Neuronal stem cell (in vitro differentiated cells): ENCODE measurements at regions not wholly inside any gene's neighbourhood (a gene's known extent, or its start where the extent isn't known, plus 50 kb on each side); places are given as distances from the start of the nearest gene placed in this dataset.

Source experiments
- DNase-seq: peaks from one replicate; pipeline ENCODE4 v3.0.0-alpha.2; 2013; ENCODE audit warnings: low spot score
- H2AFZ ChIP-seq: one replicate; pipeline ENCODE4 v1.6.1; 2013; ENCODE audit warnings: mild to moderate bottlenecking, low read length, inconsistent platforms
- H2AK5ac ChIP-seq: 2 replicates; pipeline ENCODE4 v1.6.1; 2013; ENCODE audit warnings: low read depth, mild to moderate bottlenecking, inconsistent platforms, low read length, moderate library complexity, mixed read lengths
- H2BK120ac ChIP-seq: 2 replicates; pipeline ENCODE4 v1.6.1; 2013; ENCODE audit warnings: low read depth, mild to moderate bottlenecking, inconsistent platforms, low read length, moderate library complexity, mixed read lengths
- H2BK12ac ChIP-seq: one replicate; pipeline ENCODE4 v1.6.1; 2013; ENCODE audit warnings: low read length, inconsistent platforms
- H2BK15ac ChIP-seq: 2 replicates; pipeline ENCODE4 v1.6.1; 2013; ENCODE audit warnings: mild to moderate bottlenecking, low read length, inconsistent platforms, mixed read lengths
- H2BK5ac ChIP-seq: one replicate; pipeline ENCODE4 v1.6.1; 2013; ENCODE audit warnings: inconsistent platforms, mild to moderate bottlenecking, low read length, moderate library complexity
- H3K14ac ChIP-seq: one replicate; pipeline ENCODE4 v1.6.1; 2013; ENCODE audit warnings: low read length, inconsistent platforms
- H3K18ac ChIP-seq: 2 replicates; pipeline ENCODE4 v1.6.1; 2013; ENCODE audit warnings: low read length, inconsistent platforms
- H3K23ac ChIP-seq: 2 replicates; pipeline ENCODE4 v1.6.1; 2013; ENCODE audit warnings: low read depth, mild to moderate bottlenecking, mixed read lengths, low read length, inconsistent platforms; ENCODE audit not compliant: poor library complexity
- H3K27ac ChIP-seq: replicated peaks from 3 replicates; pipeline ENCODE4 v1.5.1; 2013; ENCODE audit warnings: low read length, inconsistent platforms
- H3K27me3 ChIP-seq, 3 experiments: 2 replicates each; pipeline ENCODE4 v1.6.1; 2013; ENCODE audit warnings: low read length in 3 of 3, mild to moderate bottlenecking in 2 of 3, inconsistent platforms in 1 of 3, low read depth in 1 of 3, mixed read lengths in 1 of 3, moderate library complexity in 1 of 3; ENCODE audit not compliant: control insufficient read depth in 3 of 3, insufficient read depth in 3 of 3
- H3K36me3 ChIP-seq, 2 donors: replicated peaks in 1 of 2; 2 replicates each; pipeline ENCODE4 v1.6.1; 2013; ENCODE audit warnings: low read length in 2 of 2; ENCODE audit not compliant: control insufficient read depth in 2 of 2, insufficient read depth in 2 of 2
- H3K4ac ChIP-seq: 2 replicates; pipeline ENCODE4 v1.6.1; 2013; ENCODE audit warnings: inconsistent platforms, mild to moderate bottlenecking, low read length, moderate library complexity
- H3K4me1 ChIP-seq, 2 donors: 1 replicate in 1 of 2; 2 replicates in 1 of 2; pipeline ENCODE4 v1.6.1; 2013; ENCODE audit warnings: low read length in 2 of 2, low read depth in 1 of 2; ENCODE audit not compliant: control insufficient read depth in 2 of 2, insufficient read depth in 1 of 2
- H3K4me2 ChIP-seq: one replicate; pipeline ENCODE4 v1.6.1; 2013; ENCODE audit warnings: mild to moderate bottlenecking, low read length, inconsistent platforms; ENCODE audit not compliant: insufficient read depth, poor library complexity, severe bottlenecking
- H3K4me3 ChIP-seq, 2 donors: 2 replicates each; pipeline ENCODE4 v1.5.1; 2013; ENCODE audit warnings: low read length in 2 of 2, mild to moderate bottlenecking in 2 of 2, inconsistent platforms in 1 of 2, moderate library complexity in 1 of 2
- H3K79me1 ChIP-seq: one replicate; pipeline ENCODE4 v1.6.1; 2013; ENCODE audit warnings: low read depth, mild to moderate bottlenecking, inconsistent platforms, low read length, moderate library complexity
- H3K9ac ChIP-seq: one replicate; pipeline ENCODE4 v1.6.1; 2013; ENCODE audit warnings: mild to moderate bottlenecking, low read depth, low read length, inconsistent platforms; ENCODE audit not compliant: poor library complexity
- H3K9me3 ChIP-seq, 2 donors: replicated peaks in 1 of 2; 2 replicates each; pipeline versions ENCODE3 to v1.6.1; 2013; ENCODE audit warnings: low read length in 2 of 2, mild to moderate bottlenecking in 2 of 2, inconsistent platforms in 1 of 2, low read depth in 1 of 2, mixed read lengths in 1 of 2, moderate library complexity in 1 of 2; ENCODE audit not compliant: control insufficient read depth in 2 of 2, insufficient read depth in 1 of 2
- H4K8ac ChIP-seq: one replicate; pipeline ENCODE4 v1.6.1; 2013; ENCODE audit warnings: low read depth, mild to moderate bottlenecking, inconsistent platforms, low read length, moderate library complexity
- H4K91ac ChIP-seq: one replicate; pipeline ENCODE4 v1.6.1; 2013; ENCODE audit warnings: low read length, low read depth, mild to moderate bottlenecking, inconsistent platforms; ENCODE audit not compliant: poor library complexity
- WGBS, 2 donors: extraction: QIAGEN DNeasy Blood & Tissue Kit; methylation state at CpG; one replicate each; pipeline ENCODE4 v1.1.7; 2013; ENCODE audit warnings: missing lambda C conversion rate in 2 of 2, mixed read lengths in 1 of 2; ENCODE audit not compliant: insufficient read length in 2 of 2, insufficient replicate concordance in 1 of 2; ENCODE audit errors: extremely low coverage in 2 of 2; 5-methylcytosine and 5-hydroxymethylcytosine counted together

GRCh38 chr2:145256551-145256950 lies 736.6 kb upstream of the ZEB2 start:
- WGBS, 2 donors: no CpG with 5 or more reads among the region's 1 CpG

GRCh38 chr2:145254291-145254690 lies 734.4 kb upstream of the ZEB2 start:
- Histone ChIP-seq H3K23ac (no peak overlapping the region), H3K14ac (no peak overlapping the region)
- WGBS, 2 donors: no CpG with 5 or more reads among the region's 2 CpGs

More at GRCh38 chr2:145256551-145256950, 736.6 kb upstream of the ZEB2 start:
- H3K4me2 ChIP-seq: no peak overlapping the region
- H4K91ac ChIP-seq: no peak overlapping the region
- no peak overlapping the region for H3K4ac ChIP-seq
- no peak overlapping the region for H2AFZ ChIP-seq
- no peak overlapping the region for H2BK12ac ChIP-seq
- H3K4me1 ChIP-seq: no peaks in the 10 kb centered on the region
- no peak overlapping the region for H2BK5ac ChIP-seq
- no peak overlapping the region for H2BK120ac ChIP-seq
- no peak overlapping the region for H3K14ac ChIP-seq
- H2BK15ac ChIP-seq: no peak overlapping the region
- H3K79me1 ChIP-seq: no peaks in the 10 kb centered on the region
- H3K9me3 ChIP-seq: no peaks in the 10 kb centered on the region
- DNase-seq: no peak
- no peak overlapping the region for H3K9ac ChIP-seq
- no peak overlapping the region for H4K8ac ChIP-seq
- H3K23ac ChIP-seq: no peak overlapping the region
- no peak overlapping the region for H3K27ac ChIP-seq
- H3K36me3 ChIP-seq: no peaks in the 10 kb centered on the region
- no peak overlapping the region for H2AK5ac ChIP-seq
- no peak overlapping the region for H3K4me3 ChIP-seq
- no peaks in the 10 kb centered on the region for H3K27me3 ChIP-seq
- no peak overlapping the region for H3K18ac ChIP-seq

GRCh38 chr2:145253492-145253891 lies 733.6 kb upstream of the ZEB2 start:
- Histone ChIP-seq H2BK5ac (no peak overlapping the region), H3K4me2 (no peak overlapping the region), H2BK15ac (no peak overlapping the region), H3K9me3 (no peaks in the 10 kb centered on the region), H4K91ac (no peak overlapping the region), H2BK120ac (no peak overlapping the region), H3K4me1 (no peaks in the 10 kb centered on the region), H3K79me1 (no peaks in the 10 kb centered on the region), H3K36me3 (no peaks in the 10 kb centered on the region), H2AK5ac (no peak overlapping the region), H3K4ac (no peak overlapping the region), H3K14ac (no peak overlapping the region), H3K4me3 (no peak overlapping the region), H2BK12ac (no peak overlapping the region), H3K18ac (no peak overlapping the region), H3K23ac (no peak overlapping the region), H2AFZ (no peak overlapping the region), H3K9ac (no peak overlapping the region), H3K27ac (no peak overlapping the region), H3K27me3 (no peaks in the 10 kb centered on the region), H4K8ac (no peak overlapping the region)
- DNase-seq: no peak
- no CpG with 5 or more reads among the region's 1 CpG for WGBS, 2 donors

More at GRCh38 chr2:145254291-145254690, 734.4 kb upstream of the ZEB2 start:
- Histone ChIP-seq H2BK120ac (no peak overlapping the region), H3K4me1 (no peaks in the 10 kb centered on the region), H3K9me3 (no peaks in the 10 kb centered on the region), H4K8ac (no peak overlapping the region), H4K91ac (no peak overlapping the region), H3K4me3 (no peak overlapping the region), H3K36me3 (no peaks in the 10 kb centered on the region), H3K18ac (no peak overlapping the region), H2BK12ac (no peak overlapping the region), H3K4ac (no peak overlapping the region), H3K79me1 (no peaks in the 10 kb centered on the region), H2AK5ac (no peak overlapping the region), H3K27ac (no peak overlapping the region), H2BK5ac (no peak overlapping the region), H3K27me3 (no peaks in the 10 kb centered on the region), H2BK15ac (no peak overlapping the region), H3K9ac (no peak overlapping the region), H2AFZ (no peak overlapping the region), H3K4me2 (no peak overlapping the region)
- DNase-seq: no peak

DNA sequence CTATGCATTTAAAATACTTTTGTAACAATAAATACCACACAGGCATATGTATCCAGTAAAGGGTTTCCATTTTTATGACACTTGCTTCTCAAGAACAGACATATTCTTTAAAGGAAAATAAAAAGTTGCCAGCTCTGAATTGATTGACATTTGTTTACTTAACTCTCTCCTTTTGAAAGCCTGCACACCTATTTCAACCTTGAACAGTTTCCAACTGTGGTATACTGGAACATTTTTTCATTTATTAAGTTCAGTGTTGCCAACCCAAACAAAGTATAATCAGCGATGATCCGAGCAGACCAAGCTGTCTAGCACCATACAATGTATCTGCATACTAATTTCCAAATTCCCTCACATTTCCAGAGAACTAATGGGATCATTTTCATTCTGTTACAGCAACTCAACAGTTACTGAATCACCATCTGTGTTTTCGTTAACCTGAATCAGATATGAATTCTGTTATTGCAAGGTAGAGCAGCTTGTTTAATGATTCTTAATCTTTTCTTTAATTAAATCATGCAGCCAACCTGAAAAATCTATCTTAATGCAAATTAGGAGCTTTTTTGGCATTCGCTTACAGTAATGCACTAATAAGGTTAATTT lies 725.5 kb upstream of the ZEB2 start:
- Histone ChIP-seq H2AFZ (no peak overlapping the region), H3K23ac (no peak overlapping the region), H2AK5ac (no peak overlapping the region), H2BK12ac (no peak overlapping the region), H3K4me3 (no peak overlapping the region), H2BK5ac (no peak overlapping the region), H3K79me1 (no peaks in the 10 kb centered on the region), H3K27ac (no peak overlapping the region), H3K36me3 (no peaks in the 10 kb centered on the region), H2BK15ac (no peak overlapping the region), H3K14ac (no peak overlapping the region), H2BK120ac (no peak overlapping the region), H3K27me3 (no peaks in the 10 kb centered on the region), H3K4me1 (no peaks in the 10 kb centered on the region), H3K9ac (no peak overlapping the region), H4K91ac (no peak overlapping the region), H3K18ac (no peak overlapping the region), H3K9me3 (no peaks in the 10 kb centered on the region), H3K4ac (no peak overlapping the region), H3K4me2 (no peak overlapping the region), H4K8ac (no peak overlapping the region)
- WGBS, 2 donors: no CpG with 5 or more reads among the region's 4 CpGs
- DNase-seq: no peak
